ENCODE measurements at regions not wholly inside any gene's neighbourhood (a gene's known extent, or its start where the extent isn't known, plus 50 kb on each side); places are given as distances from the start of the nearest gene placed in this dataset.

GRCh38 chr2:166637051-166637450 lies 143.0 kb upstream of the SCN7A start:
- no peak for FAIRE-seq

GRCh38 chr2:166634706-166635105 lies 140.7 kb upstream of the SCN7A start:
- no peak for FAIRE-seq

- FAIRE-seq: no peak
Observed at GRCh38 chr2:166632616-166633015, 138.6 kb upstream of the SCN7A start.

- no peak for FAIRE-seq
Observed at GRCh38 chr2:166628478-166629136, 134.6 kb upstream of the SCN7A start.

- no peak for FAIRE-seq
Observed at GRCh38 chr2:166627893-166628292, 133.8 kb upstream of the SCN7A start.

GRCh38 chr2:166625670-166626069 lies 131.6 kb upstream of the SCN7A start:
- FAIRE-seq: no peak

GRCh38 chr2:166614503-166614902 lies 120.5 kb upstream of the SCN7A start:
- no peak for FAIRE-seq

GRCh38 chr2:166614029-166614428 lies 120.0 kb upstream of the SCN7A start:
- no peak for FAIRE-seq

GRCh38 chr2:166613226-166613625 lies 119.2 kb upstream of the SCN7A start:
- no peak for FAIRE-seq

GRCh38 chr2:166612214-166612613 lies 118.2 kb upstream of the SCN7A start:
- FAIRE-seq: no peak

- FAIRE-seq: no peak
Observed at GRCh38 chr2:166610913-166611305, 116.9 kb upstream of the SCN7A start.

GRCh38 chr2:166610180-166610912 lies 116.3 kb upstream of the SCN7A start:
- no peak for FAIRE-seq

- FAIRE-seq: no peak
Observed at GRCh38 chr2:166609183-166609959, 115.3 kb upstream of the SCN7A start.

- FAIRE-seq: no peak
Observed at GRCh38 chr2:166607880-166608279, 113.8 kb upstream of the SCN7A start.

- no peak for FAIRE-seq
Observed at GRCh38 chr2:166593403-166593802, 99.4 kb upstream of the SCN7A start.

- FAIRE-seq: no peak
Observed at GRCh38 chr2:166592750-166593149, 98.7 kb upstream of the SCN7A start.

GRCh38 chr2:166591226-166591625 lies 97.2 kb upstream of the SCN7A start:
- FAIRE-seq: no peak

- FAIRE-seq: no peak
Observed at GRCh38 chr2:166573391-166573790, 79.3 kb upstream of the SCN7A start.

GRCh38 chr2:166572937-166573336 lies 78.9 kb upstream of the SCN7A start:
- no peak for FAIRE-seq

GRCh38 chr2:166568409-166568808 lies 74.4 kb upstream of the SCN7A start:
- no peak for FAIRE-seq

- no peak for FAIRE-seq
Observed at GRCh38 chr2:166565501-166565900, 71.5 kb upstream of the SCN7A start.

- FAIRE-seq: no peak
Observed at GRCh38 chr2:166563894-166564293, 69.8 kb upstream of the SCN7A start.

GRCh38 chr2:166560022-166560421 lies 66.0 kb upstream of the SCN7A start:
- FAIRE-seq: no peak

GRCh38 chr2:166550923-166551322 lies 56.9 kb upstream of the SCN7A start:
- FAIRE-seq: no peak
